GM12874 (cell line): ENCODE measurements at regions not wholly inside any gene's neighbourhood (a gene's known extent, or its start where the extent isn't known, plus 50 kb on each side); places are given as distances from the start of the nearest gene placed in this dataset.

ENCODE experiments used
- CTCF ChIP-seq: IDR thresholded peaks from 2 replicates; pipeline ENCODE4 v1.5.1; 2011; ENCODE audit warnings: low read depth, mild to moderate bottlenecking, control low read depth, low read length, moderate library complexity; ENCODE audit not compliant: insufficient read depth

- no peak for TF ChIP-seq CTCF
Observed at GRCh38 chr1:100631015-100631551, 88.5 kb upstream of the VCAM1 start.

- TF ChIP-seq CTCF = no peak
Observed at GRCh38 chr1:100642826-100643225, 76.7 kb upstream of the VCAM1 start.

- TF ChIP-seq CTCF = no peak
Observed at GRCh38 chr1:100643471-100644196, 75.9 kb upstream of the VCAM1 start.

- TF ChIP-seq CTCF = no peak
Observed at GRCh38 chr1:100646001-100646400, 73.5 kb upstream of the VCAM1 start.

GRCh38 chr1:100649146-100649545 lies 70.4 kb upstream of the VCAM1 start:
- no peak for TF ChIP-seq CTCF

- TF ChIP-seq CTCF = no peak
Observed at GRCh38 chr1:100657876-100658715, 61.4 kb upstream of the VCAM1 start.

GRCh38 chr1:100658716-100659026 lies 60.9 kb upstream of the VCAM1 start:
- TF ChIP-seq CTCF = no peak
